DMS114 treated with DMSO at 0.1 percent for 48 hours (cell line): ENCODE measurements at regions not wholly inside any gene's neighbourhood (a gene's known extent, or its start where the extent isn't known, plus 50 kb on each side); places are given as distances from the start of the nearest gene placed in this dataset.

ENCODE experiments used
- DNase-seq: peaks from one replicate; lab custom pipeline; 2025; ENCODE audit not compliant: unreplicated experiment; lab: John Stamatoyannopoulos, UW

GRCh38 chr3:99542767-99543518, 95.5 kb upstream of the COL8A1 start:
- no peak for DNase-seq

DNA sequence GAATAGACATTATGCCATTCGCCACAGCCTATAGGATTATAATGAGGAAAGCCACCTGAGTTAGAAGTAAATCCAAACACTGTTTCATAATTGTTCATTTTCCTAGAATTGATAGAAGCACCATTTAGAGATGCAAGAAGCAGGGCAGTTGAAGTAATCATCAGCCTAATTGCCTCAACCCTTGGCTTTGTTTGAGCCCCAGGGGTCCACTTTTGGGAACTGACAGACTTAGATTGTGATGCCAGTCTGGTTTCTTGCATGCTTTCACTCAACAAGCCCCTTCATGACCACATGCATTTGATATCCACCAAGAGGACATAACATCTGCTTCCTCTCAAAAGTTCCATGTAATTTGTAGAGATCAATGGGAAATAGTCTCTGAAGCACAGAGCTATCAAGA, 97.2 kb upstream of the COL8A1 start:
- no peak for DNase-seq

DNA sequence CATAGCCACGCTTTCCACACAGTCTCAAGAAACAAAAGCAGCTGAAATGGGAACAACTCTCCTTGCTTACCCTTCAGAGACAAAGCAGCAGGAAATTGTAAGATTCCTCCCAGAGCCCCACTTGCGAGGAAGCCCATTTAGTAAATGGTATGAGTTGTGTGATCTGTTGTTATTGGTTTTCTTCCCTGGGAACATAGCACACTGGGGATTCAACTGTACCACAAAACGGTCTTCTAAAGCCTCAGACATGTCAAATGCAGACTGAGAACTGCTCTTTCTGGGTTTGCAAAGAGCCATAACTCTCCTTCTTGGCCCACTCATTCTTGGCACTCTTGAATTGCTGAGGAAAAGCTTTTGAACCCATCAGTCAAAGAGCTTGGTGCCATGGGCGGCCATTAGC, 101.0 kb upstream of the COL8A1 start:
- no peak for DNase-seq

DNA sequence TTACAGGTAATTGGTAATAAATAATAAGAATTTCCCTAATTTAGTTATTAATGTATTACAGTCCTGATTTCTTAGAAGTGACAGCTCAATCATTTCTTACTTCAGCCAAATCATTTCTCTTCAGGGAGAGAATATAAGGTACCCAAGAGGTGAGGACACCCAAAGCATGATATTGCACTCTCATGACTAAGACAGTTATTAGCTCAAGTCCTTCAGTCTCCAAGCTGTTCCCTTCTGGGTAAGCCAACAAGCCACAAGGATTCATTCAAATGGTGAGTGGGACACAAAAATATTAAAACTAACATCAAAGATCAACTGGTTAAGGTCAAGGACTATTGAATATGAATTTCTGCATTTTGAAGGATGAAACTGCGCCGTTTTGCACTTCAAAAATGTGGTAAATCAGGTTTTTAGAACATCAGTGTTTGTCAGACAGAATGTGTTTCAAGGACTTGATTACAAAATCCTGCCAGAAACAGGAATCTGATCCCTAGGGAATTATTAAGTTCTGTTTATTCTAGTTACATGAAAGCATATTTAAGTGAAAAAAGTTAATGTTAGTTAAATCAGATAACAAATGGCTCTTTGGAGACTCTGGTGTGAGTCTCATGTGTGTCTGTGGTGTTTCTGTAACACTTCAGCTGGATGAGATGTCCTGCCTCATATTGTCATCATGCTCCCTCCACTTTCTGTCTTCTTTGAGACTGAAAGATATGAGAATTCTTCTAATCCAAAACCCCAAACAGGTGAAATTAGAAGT, 101.7 kb upstream of the COL8A1 start:
- DNase-seq: no peak

DNA sequence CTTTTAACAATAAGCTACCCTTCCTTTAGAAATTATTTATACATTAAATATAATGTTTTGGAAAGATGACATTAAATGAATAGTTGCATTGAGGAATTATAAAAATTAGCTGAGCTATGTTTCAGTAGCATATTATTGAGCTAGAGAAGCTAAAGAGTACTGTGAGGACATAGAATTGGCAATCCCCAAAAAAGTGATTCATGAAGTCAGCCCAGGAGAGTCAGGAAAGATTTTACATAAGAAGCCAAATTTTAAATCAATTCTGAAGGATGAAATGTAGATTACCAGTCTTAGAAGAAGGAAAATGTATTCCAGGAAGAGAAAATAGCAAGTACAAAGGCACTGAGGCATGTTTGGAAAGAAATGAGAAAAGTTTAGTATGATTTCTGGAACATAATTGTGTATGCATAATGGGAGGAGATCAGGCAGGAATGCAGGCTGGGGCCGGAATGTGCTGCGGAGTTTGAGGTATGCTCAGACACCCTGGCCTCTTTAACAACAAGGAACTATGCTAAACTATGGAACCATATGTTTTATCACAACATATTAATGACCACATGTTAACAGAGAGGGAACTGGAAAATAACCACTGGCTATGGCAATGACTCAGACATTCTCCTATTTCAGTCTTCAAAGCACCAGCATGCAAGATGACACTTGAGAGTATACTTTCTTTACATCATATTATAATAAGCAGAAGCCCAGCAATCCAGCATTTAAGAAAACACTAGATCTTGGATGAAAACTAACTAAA, 103.3 kb upstream of the COL8A1 start:
- DNase-seq: no peak

- no peak for DNase-seq
These were observed 106.1 kb upstream of the COL8A1 start for GRCh38 chr3:99532246-99532645.

DNA sequence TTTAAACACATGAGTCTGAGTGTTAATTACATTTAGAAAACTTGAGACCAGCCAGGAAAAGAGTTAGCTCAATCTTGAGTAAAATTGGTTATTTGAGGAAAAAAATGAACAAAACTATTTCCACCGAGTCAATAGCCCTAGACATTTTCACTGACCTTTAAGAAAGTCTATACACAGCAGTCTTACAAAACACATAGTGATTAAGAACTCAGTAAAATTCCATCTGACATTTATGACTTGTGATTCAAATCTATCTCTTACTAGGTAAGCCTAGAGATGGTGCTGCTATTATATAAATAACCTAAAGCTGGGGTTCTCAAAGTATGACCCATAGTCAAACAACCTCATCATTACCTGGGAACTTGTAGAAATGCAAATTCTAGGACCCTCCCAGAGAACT, 109.1 kb upstream of the COL8A1 start:
- no peak for DNase-seq

DNA sequence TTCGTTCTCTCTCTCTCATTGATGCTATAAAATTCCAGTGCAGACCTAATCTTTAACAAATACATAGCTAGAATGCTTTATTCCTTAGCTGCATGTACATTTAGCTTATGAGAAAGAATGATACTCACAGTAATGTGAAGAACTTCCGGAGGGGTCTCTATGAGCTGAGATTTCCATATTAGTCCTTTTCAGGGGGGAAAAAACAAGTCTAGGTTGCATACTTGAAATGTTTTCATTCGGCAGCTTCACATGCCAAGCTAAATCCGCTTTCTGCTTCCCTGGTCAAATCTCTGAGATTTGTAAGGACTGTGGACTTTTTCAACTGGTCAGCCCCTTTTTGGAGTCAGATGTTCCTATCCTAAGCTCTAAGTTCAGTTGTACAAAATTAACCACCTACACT, 111.5 kb upstream of the COL8A1 start:
- no peak for DNase-seq

DNA sequence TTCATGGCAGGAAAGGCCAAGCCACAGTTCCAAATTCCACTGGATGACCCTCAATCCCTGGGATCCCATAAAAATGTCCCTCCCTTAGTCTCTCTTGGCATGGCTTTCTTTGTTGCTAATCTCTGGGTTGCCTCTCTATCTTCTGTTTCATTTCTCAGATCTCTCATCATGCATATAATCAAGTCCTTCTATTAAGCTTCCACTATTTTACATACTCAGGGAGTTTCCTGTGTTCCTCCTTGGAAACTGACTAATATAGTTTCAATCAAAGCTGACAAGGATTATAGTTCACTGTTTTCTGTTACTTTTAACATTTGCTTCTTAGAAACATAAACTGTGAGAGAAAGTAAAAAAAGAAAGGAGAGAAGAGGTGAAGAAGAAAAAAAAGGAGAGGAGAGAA, 113.8 kb upstream of the COL8A1 start:
- no peak for DNase-seq

- DNase-seq: no peak
These were observed 114.8 kb upstream of the COL8A1 start for GRCh38 chr3:99523431-99524127.

- DNase-seq: no peak
These were observed 116.2 kb upstream of the COL8A1 start for GRCh38 chr3:99522147-99522546.

DNA sequence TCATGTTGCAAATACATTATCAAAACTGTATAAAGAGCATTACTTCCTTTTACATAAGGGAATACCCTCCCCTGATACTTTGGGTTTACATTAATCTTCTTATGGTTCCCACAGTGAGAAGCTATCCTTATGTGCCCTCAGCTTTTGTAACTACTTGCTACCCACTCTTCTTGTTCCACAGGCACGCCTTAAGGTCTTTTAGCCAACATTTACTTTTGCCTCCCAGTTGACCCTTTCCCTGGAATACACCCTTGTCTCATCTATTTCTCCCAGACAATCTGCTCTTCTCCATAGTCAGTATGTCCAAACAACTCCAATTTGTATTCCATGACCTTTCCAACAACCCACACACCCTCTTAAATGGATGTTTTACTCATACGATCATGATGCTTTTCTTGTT, 116.8 kb upstream of the COL8A1 start:
- DNase-seq: no peak

- no peak for DNase-seq
These were observed 117.9 kb upstream of the COL8A1 start for GRCh38 chr3:99520513-99520912.

DNA sequence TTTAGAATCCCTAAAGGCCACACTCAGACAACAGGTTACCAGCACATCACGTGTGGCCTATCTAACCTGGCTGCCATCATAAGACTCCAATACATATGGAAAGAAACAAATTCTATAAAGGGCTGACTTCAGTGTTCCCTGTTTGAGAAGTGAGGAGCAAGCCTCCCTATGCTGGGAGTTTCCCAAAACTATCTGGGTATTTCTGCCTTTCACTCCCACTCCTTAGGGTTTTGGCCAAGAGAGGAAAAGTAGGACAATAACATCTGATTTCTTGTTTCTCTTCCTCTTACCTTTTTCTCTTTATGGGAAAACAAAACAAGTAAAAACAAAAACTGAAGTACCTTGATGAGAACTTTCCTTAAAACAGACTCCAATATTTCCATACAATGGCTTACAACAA, 121.5 kb upstream of the COL8A1 start:
- DNase-seq: no peak

DNA sequence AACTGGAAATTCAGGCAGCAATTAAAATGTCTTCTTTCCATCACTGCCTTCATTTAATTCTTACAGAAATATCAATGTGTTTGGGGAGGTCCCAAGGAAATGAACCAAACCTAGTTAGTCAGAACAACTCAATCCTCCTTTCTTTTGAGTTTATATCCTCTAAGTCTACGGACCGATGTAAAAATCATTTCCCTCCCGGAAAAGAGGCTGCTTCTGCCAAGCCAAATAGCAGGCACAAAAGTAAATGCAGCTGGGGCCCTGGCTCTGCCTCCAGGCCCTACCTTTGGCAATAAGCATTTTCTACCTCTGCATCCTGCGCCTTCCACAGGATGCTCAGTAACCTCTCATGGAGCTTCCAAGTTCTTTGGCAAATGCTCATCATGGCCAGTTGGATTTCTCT, 122.5 kb upstream of the COL8A1 start:
- DNase-seq: no peak

DNA sequence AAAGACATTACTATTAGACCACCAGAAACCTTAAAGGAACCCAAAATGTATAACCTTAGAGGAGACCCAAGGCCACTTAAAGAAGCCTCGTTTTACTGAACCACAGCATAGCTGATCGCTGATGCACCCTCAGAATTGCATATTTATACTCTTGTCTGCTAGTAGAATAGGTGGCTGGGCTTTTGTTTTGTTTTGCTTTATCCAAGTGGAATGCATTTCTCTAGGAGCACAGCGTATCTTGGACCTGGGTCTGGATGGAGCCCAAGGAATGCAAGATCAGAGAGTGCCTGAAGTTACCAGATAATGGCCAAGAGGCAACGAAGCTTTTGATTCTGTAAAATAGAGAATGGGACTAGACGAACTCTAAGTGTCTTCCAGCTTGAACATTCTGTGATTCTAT, 129.2 kb upstream of the COL8A1 start:
- DNase-seq: no peak

DNA sequence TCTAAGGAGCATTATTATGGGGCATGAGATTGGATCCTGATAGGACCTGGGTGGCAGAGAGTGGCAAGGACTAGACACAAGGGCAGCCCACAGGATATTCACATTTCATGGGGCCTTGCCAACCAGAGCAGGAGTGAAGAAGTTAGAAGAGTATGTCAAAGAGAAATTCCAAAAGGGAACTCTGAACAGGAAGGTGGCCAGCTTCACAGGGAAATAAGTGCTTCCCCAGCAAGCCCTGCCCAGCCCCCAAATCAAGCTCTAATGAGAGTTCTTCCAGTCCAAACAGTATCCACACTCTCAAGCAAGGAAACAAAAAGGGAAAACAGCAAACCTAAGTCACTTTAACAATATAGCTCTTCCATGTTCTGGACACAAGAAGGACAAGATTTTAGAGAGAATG, 130.2 kb upstream of the COL8A1 start:
- no peak for DNase-seq

- DNase-seq: no peak
These were observed 132.6 kb upstream of the COL8A1 start for GRCh38 chr3:99505646-99506269.

- no peak for DNase-seq
These were observed 133.2 kb upstream of the COL8A1 start for GRCh38 chr3:99505200-99505599.

DNA sequence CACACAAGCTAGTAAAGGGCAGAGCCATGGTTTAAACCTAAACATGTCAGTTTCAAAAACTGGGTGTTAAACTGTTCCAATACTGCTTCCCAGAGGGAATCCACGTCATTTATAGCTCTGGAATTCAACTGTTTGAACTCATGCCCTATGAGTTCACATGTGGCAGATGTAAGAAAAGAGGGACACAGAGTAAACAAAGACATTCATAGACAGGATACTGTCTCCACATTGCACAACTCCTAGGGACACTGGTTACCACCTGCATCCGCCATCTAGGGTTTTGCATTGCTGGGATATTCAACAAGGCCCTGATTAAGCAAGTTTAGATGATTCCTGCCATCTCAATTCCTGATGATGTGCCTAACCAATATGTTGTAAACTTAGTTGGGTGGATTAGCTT, 134.1 kb upstream of the COL8A1 start:
- no peak for DNase-seq

GRCh38 chr3:99503350-99503749, 135.0 kb upstream of the COL8A1 start:
- DNase-seq: no peak
